ENCODE measurements at regions not wholly inside any gene's neighbourhood (a gene's known extent, or its start where the extent isn't known, plus 50 kb on each side); places are given as distances from the start of the nearest gene placed in this dataset.

DNA sequence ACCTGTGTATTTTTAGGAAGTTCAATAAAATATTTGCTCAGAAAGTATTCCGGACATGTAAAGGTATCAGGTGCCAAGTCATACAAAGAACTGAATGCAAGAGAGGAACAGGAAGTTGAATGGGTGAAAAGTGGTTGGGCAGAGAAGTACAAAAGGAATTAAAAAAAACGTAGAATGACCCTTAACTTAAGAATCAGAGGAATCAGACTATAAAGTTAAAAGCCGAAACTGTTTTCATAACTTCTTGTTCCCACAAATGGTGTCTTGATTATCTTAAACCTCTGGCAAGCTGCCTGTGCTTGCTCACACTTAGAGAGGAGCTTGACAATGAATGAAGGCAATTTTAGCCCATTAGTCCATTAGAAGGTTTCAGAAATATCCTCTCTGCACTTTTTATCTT lies 81.6 kb upstream of the HHIP start:
- TF ChIP-seq, protein P1, sequence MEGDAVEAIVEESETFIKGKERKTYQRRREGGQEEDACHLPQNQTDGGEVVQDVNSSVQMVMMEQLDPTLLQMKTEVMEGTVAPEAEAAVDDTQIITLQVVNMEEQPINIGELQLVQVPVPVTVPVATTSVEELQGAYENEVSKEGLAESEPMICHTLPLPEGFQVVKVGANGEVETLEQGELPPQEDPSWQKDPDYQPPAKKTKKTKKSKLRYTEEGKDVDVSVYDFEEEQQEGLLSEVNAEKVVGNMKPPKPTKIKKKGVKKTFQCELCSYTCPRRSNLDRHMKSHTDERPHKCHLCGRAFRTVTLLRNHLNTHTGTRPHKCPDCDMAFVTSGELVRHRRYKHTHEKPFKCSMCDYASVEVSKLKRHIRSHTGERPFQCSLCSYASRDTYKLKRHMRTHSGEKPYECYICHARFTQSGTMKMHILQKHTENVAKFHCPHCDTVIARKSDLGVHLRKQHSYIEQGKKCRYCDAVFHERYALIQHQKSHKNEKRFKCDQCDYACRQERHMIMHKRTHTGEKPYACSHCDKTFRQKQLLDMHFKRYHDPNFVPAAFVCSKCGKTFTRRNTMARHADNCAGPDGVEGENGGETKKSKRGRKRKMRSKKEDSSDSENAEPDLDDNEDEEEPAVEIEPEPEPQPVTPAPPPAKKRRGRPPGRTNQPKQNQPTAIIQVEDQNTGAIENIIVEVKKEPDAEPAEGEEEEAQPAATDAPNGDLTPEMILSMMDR (IDR thresholded peaks at IDR 0.05) = no peak
- TF ChIP-seq POLR2A (IDR thresholded peaks at IDR 0.05) = no peak

All from body of pancreas (tissue), 4 donors.